HCT116 (cell line): ENCODE measurements at regions not wholly inside any gene's neighbourhood (a gene's known extent, or its start where the extent isn't known, plus 50 kb on each side); places are given as distances from the start of the nearest gene placed in this dataset.

Source experiments
- CBX3 ChIP-seq: IDR thresholded peaks from 2 replicates; pipeline ENCODE4 v1.6.1; 2012; ENCODE audit warnings: low read depth
- CEBPB ChIP-seq: IDR thresholded peaks from 2 replicates; pipeline ENCODE4 v1.6.1; 2012; ENCODE audit warnings: low read depth
- EZH2 ChIP-seq: fragments of 200-600 bp; sonication (generic); IDR thresholded peaks from 2 replicates; pipeline ENCODE4 v1.6.1; 2017; ENCODE audit warnings: antibody characterized with exemption, mixed run types
- POLR2A ChIP-seq: IDR thresholded peaks from 2 replicates; pipeline ENCODE4 v1.7.0; 2011; ENCODE audit warnings: borderline replicate concordance; ENCODE audit not compliant: insufficient read depth, insufficient read length; ENCODE audit errors: extremely low read depth
- POLR2AphosphoS5 ChIP-seq: IDR thresholded peaks from 2 replicates; pipeline ENCODE4 v1.6.1; 2011; ENCODE audit warnings: mild to moderate bottlenecking, low read depth, low read length, moderate library complexity
- TF ChIP-seq, protein P1 (sequence below), 3 experiments: fragments of 200-600 bp in 1 of 3; sonication (generic) in 1 of 3; IDR thresholded peaks in 2 of 3; conservative IDR thresholded peaks in 1 of 3; 2 replicates each; pipeline ENCODE4 v1.5.1; 2012 to 2017; ENCODE audit warnings: low read depth in 2 of 3, low read length in 2 of 3, antibody characterized with exemption in 1 of 3, borderline replicate concordance in 1 of 3, control low read depth in 1 of 3, mild to moderate bottlenecking in 1 of 3, mixed read lengths in 1 of 3, mixed run types in 1 of 3, moderate library complexity in 1 of 3; ENCODE audit not compliant: insufficient read depth in 1 of 3
- TF ChIP-seq, protein P2 (sequence below): IDR thresholded peaks from 2 replicates; pipeline ENCODE4 v1.6.1; 2012; ENCODE audit warnings: low read depth

DNA sequence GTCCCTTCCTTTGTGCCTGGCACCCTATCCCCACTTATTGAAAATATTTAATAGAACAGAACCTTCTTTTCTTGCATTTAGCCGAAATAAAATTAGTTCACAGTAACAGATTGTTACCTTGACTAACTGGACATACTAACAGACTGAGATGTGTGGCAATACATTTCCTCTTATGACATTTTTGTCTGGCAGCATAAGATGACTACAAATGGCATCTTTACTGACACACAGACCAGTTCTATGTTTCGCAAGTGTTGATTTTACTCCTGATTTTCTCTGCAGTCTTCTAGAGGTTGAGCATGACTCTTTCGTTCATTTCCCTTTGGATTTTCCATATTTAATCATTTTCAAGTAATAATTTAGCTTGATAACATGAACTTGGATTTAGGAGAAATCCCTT lies 474.6 kb downstream of the CBLN4 start:
- TF ChIP-seq CEBPB, result no peak
- TF ChIP-seq POLR2A, result no peak
- TF ChIP-seq CBX3, result no peak
- TF ChIP-seq EZH2, result no peak
- TF ChIP-seq, protein P1, sequence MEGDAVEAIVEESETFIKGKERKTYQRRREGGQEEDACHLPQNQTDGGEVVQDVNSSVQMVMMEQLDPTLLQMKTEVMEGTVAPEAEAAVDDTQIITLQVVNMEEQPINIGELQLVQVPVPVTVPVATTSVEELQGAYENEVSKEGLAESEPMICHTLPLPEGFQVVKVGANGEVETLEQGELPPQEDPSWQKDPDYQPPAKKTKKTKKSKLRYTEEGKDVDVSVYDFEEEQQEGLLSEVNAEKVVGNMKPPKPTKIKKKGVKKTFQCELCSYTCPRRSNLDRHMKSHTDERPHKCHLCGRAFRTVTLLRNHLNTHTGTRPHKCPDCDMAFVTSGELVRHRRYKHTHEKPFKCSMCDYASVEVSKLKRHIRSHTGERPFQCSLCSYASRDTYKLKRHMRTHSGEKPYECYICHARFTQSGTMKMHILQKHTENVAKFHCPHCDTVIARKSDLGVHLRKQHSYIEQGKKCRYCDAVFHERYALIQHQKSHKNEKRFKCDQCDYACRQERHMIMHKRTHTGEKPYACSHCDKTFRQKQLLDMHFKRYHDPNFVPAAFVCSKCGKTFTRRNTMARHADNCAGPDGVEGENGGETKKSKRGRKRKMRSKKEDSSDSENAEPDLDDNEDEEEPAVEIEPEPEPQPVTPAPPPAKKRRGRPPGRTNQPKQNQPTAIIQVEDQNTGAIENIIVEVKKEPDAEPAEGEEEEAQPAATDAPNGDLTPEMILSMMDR (IDR thresholded peaks at IDR 0.05 in 2 of 3, conservative IDR thresholded peaks at IDR 0.05 in 1 of 3; ENCODE audit: borderline replicate concordance in 1 of 3, insufficient read depth in 1 of 3, low read depth in 2 of 3, low read length in 2 of 3), result no peak
- TF ChIP-seq POLR2AphosphoS5, result no peak
- TF ChIP-seq, protein P2, sequence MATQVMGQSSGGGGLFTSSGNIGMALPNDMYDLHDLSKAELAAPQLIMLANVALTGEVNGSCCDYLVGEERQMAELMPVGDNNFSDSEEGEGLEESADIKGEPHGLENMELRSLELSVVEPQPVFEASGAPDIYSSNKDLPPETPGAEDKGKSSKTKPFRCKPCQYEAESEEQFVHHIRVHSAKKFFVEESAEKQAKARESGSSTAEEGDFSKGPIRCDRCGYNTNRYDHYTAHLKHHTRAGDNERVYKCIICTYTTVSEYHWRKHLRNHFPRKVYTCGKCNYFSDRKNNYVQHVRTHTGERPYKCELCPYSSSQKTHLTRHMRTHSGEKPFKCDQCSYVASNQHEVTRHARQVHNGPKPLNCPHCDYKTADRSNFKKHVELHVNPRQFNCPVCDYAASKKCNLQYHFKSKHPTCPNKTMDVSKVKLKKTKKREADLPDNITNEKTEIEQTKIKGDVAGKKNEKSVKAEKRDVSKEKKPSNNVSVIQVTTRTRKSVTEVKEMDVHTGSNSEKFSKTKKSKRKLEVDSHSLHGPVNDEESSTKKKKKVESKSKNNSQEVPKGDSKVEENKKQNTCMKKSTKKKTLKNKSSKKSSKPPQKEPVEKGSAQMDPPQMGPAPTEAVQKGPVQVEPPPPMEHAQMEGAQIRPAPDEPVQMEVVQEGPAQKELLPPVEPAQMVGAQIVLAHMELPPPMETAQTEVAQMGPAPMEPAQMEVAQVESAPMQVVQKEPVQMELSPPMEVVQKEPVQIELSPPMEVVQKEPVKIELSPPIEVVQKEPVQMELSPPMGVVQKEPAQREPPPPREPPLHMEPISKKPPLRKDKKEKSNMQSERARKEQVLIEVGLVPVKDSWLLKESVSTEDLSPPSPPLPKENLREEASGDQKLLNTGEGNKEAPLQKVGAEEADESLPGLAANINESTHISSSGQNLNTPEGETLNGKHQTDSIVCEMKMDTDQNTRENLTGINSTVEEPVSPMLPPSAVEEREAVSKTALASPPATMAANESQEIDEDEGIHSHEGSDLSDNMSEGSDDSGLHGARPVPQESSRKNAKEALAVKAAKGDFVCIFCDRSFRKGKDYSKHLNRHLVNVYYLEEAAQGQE, result no peak
